Superior temporal gyrus (tissue), 1 donor: ENCODE measurements at regions not wholly inside any gene's neighbourhood (a gene's known extent, or its start where the extent isn't known, plus 50 kb on each side); places are given as distances from the start of the nearest gene placed in this dataset.
A peak's percentile ranks its signal among the peaks of the same experiment; 100 is the strongest.

Experiments
- DNase-seq: peaks from one replicate; pipeline ENCODE4 v3.0.0-alpha.2; 2016; ENCODE audit errors: extremely low spot score

- no peak for DNase-seq
These were observed 91.1 kb upstream of the RAB3GAP2 start for GRCh38 chr1:220363196-220363837.

GRCh38 chr1:220356981-220357850 lies 85.0 kb upstream of the RAB3GAP2 start:
- no peak for DNase-seq

GRCh38 chr1:220353229-220354012 lies 81.2 kb upstream of the RAB3GAP2 start:
- DNase-seq: no peak

GRCh38 chr1:220348211-220348610 lies 76.0 kb upstream of the RAB3GAP2 start:
- no peak for DNase-seq

GRCh38 chr1:220347654-220348175 lies 75.5 kb upstream of the RAB3GAP2 start:
- no peak for DNase-seq

GRCh38 chr1:220344745-220345144 lies 72.5 kb upstream of the RAB3GAP2 start:
- no peak for DNase-seq

GRCh38 chr1:220342853-220343252 lies 70.6 kb upstream of the RAB3GAP2 start:
- no peak for DNase-seq

GRCh38 chr1:220341126-220341525 lies 68.9 kb upstream of the RAB3GAP2 start:
- peak; percentile 30 for DNase-seq

- no peak for DNase-seq
These were observed 67.3 kb upstream of the RAB3GAP2 start for GRCh38 chr1:220339581-220339980.

GRCh38 chr1:220338759-220339158 lies 66.5 kb upstream of the RAB3GAP2 start:
- DNase-seq: no peak

- DNase-seq: no peak
These were observed 64.3 kb upstream of the RAB3GAP2 start for GRCh38 chr1:220336391-220337031.

GRCh38 chr1:220335668-220336067 lies 63.4 kb upstream of the RAB3GAP2 start:
- no peak for DNase-seq

- DNase-seq: no peak
These were observed 59.1 kb upstream of the RAB3GAP2 start for GRCh38 chr1:220331318-220331717.

- DNase-seq: no peak
These were observed 58.0 kb upstream of the RAB3GAP2 start for GRCh38 chr1:220330265-220330664.

GRCh38 chr1:220327106-220327505 lies 54.9 kb upstream of the RAB3GAP2 start:
- DNase-seq: no peak

GRCh38 chr1:220326578-220326977 lies 54.3 kb upstream of the RAB3GAP2 start:
- DNase-seq: no peak

- no peak for DNase-seq
These were observed 53.2 kb upstream of the RAB3GAP2 start for GRCh38 chr1:220325306-220325995.

GRCh38 chr1:220323717-220324116 lies 51.5 kb upstream of the RAB3GAP2 start:
- no peak for DNase-seq

GRCh38 chr1:220322570-220322969 lies 50.3 kb upstream of the RAB3GAP2 start:
- no peak for DNase-seq
